ENCODE measurements at regions not wholly inside any gene's neighbourhood (a gene's known extent, or its start where the extent isn't known, plus 50 kb on each side); places are given as distances from the start of the nearest gene placed in this dataset.
"Not testable (repeated sequence)": the region's sequence is repeated elsewhere in the genome, so short reads cannot be mapped to it uniquely, and the experiment has no call there.

GRCh38 chr5:144659634-144660227 is 489.1 kb downstream of the KCTD16 start:
- no peak for DNase-seq (ENCODE audit: low read depth)
- TF ChIP-seq CTCF (conservative IDR thresholded peaks at IDR 0.05; ENCODE audit: low read length): no peak
- no peak overlapping the region for H3K4me3 ChIP-seq (ENCODE audit: low read length)

GRCh38 chr5:144644317-144644716 is 473.6 kb downstream of the KCTD16 start:
- TF ChIP-seq CTCF (conservative IDR thresholded peaks at IDR 0.05; ENCODE audit: low read length): no peak
- no peak for DNase-seq (ENCODE audit: low read depth)
- no peak overlapping the region for H3K4me3 ChIP-seq (ENCODE audit: low read length)

GRCh38 chr5:144638787-144639186 is 468.1 kb downstream of the KCTD16 start:
- TF ChIP-seq CTCF (conservative IDR thresholded peaks at IDR 0.05; ENCODE audit: low read length): no peak
- no peak for DNase-seq (ENCODE audit: low read depth)
- no peak overlapping the region for H3K4me3 ChIP-seq (ENCODE audit: low read length)

GRCh38 chr5:144634138-144634537 is 463.5 kb downstream of the KCTD16 start:
- TF ChIP-seq CTCF (conservative IDR thresholded peaks at IDR 0.05; ENCODE audit: low read length): no peak
- no peak for DNase-seq (ENCODE audit: low read depth)
- H3K4me3 ChIP-seq (ENCODE audit: low read length): no peak overlapping the region

- H3K4me3 ChIP-seq (ENCODE audit: low read length): no peak overlapping the region
- TF ChIP-seq CTCF (conservative IDR thresholded peaks at IDR 0.05; ENCODE audit: low read length): no peak
- no peak for DNase-seq (ENCODE audit: low read depth)
These were observed 427.9 kb downstream of the KCTD16 start for GRCh38 chr5:144598451-144599068.

GRCh38 chr5:144596517-144596916 is 425.8 kb downstream of the KCTD16 start:
- DNase-seq (ENCODE audit: low read depth): no peak
- H3K4me3 ChIP-seq (ENCODE audit: low read length): no peak overlapping the region
- no peak for TF ChIP-seq CTCF (conservative IDR thresholded peaks at IDR 0.05; ENCODE audit: low read length)

- no peak for DNase-seq (ENCODE audit: low read depth)
- H3K4me3 ChIP-seq (ENCODE audit: low read length): no peak overlapping the region
These were observed 424.2 kb downstream of the KCTD16 start for GRCh38 chr5:144594919-144595318.

GRCh38 chr5:144594234-144594633 is 423.6 kb downstream of the KCTD16 start:
- DNase-seq (ENCODE audit: low read depth); H3K4me3 ChIP-seq (ENCODE audit: low read length): not testable (repeated sequence)

More at GRCh38 chr5:144594919-144595318, 424.2 kb downstream of the KCTD16 start:
- TF ChIP-seq CTCF (conservative IDR thresholded peaks at IDR 0.05; ENCODE audit: low read length): no peak

Data from AG10803 (cell line).